NOMO-1 treated with dmso at 0.1 percent for 144 hours (cell line): ENCODE measurements at regions not wholly inside any gene's neighbourhood (a gene's known extent, or its start where the extent isn't known, plus 50 kb on each side); places are given as distances from the start of the nearest gene placed in this dataset.
"Not testable (repeated sequence)": the region's sequence is repeated elsewhere in the genome, so short reads cannot be mapped to it uniquely, and the experiment has no call there.

Experiments used
- DNase-seq: peaks from one replicate; lab custom pipeline; 2025; ENCODE audit not compliant: unreplicated experiment; lab: John Stamatoyannopoulos, UW

- DNase-seq = no peak
Measured at GRCh38 chr7:87007038-87007437, 52.4 kb downstream of the ELAPOR2 start.

DNA sequence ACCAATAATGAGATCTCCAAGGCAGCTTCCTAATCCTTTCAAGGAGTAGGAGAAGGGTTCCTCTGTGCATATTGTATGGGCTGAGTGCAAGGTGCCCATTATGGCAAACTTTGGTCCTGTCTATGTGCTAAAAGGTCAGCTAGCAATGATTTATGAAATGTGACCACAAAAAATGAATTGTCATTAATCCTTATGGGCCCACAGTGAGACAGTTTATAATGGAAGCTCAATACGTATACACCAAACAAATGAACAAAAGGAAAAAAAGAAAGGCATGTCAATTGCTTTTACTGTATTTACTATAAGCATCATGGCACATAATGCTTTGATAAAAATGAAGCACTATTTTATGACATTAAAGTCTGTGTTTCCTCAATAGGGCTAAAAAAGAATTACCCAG is 54.5 kb downstream of the ELAPOR2 start:
- no peak for DNase-seq

DNA sequence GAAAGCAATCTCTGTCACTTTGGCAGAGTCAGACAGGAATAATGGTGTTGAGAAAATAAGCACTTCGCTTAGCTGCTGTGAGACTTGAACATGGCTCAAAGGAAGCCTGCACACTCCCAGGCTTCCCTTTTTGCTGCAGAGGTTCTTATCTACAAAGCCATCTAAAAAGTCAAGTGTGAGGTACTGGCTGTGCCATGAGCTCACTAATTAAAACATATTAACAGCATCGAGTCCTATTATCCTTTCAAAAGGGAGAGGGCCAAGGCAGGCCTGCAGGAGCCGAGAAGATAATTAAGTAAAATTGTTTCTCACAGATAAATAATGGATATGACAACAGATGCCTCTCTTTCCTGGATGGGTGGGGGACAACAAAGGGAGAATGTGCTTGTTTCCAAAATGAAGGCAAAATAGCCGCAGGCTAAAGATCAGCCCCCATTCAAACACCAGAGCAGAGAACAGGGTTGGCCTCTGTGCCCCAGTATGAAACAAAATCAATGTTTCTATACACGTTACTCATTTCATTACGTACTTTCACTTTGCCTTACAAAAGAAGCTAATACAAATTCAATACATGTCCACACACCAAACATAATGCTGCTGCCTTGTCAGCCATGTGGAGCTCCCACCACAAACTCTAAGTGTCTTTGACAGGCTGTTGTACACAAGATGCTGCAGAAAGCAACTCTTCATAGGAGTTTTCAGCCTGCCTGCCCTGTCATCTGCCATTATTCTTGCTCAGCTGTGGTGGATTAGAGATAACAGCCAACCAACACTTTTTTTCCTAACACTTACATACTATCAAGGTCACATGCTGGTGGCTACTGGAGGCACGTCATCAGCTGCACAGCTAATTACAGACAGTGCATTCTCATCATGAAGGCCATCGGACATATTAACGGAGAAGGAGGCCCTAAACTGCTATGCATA is 55.3 kb downstream of the ELAPOR2 start:
- DNase-seq = no peak

GRCh38 chr7:87001214-87001613 is 58.2 kb downstream of the ELAPOR2 start:
- DNase-seq = no peak

GRCh38 chr7:87000344-87000743 is 59.1 kb downstream of the ELAPOR2 start:
- DNase-seq = no peak

DNA sequence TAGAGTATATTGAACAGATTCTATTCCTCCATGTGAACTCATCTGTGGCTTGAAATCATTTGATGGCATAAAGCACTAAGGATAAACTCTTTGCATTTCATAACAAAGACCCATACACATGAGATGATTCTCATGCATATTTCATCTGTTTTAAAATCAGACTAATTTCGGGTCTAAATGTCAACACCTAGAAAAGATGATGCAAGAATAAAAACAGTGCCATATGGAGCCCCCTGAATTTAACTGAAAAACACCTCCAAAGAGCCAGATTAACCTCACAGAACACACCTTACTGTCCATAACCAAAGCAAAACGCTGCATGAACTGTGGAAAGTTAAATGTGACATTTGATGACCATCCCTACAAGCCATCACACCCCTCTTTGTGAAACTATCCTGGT is 59.7 kb downstream of the ELAPOR2 start:
- DNase-seq = no peak

GRCh38 chr7:86995814-86996213 is 63.6 kb downstream of the ELAPOR2 start:
- no peak for DNase-seq

DNA sequence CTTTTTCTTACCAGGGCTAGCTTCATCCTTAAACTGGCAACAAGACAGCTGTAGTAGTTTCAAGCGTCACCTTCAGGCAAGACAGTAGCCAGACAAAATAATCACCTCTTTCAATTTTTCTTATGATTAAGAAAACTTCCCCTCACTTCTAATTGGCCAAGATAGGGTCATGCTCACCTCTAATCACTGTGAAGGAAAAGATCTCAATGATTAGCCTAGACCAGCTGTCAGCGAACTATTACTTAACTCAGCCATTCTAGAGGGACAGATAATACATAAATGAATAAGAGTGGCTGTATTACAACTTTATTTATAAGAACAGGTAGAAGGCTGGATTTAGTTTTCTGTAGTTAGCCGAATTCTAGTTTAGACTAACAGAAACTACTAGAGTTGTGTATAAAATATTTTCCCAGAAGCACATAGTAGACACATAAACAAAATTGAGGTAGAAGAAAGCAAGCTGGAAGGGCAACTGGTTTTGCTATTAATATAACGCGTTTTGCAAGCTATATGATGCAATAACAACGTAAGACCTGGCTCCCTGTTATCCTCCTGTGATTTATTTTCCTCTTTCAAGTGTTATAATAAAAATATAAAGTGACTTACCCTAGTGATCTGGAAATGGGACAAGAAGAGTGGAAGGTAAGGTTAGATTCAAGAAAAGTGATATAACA is 64.3 kb downstream of the ELAPOR2 start:
- no peak for DNase-seq

DNA sequence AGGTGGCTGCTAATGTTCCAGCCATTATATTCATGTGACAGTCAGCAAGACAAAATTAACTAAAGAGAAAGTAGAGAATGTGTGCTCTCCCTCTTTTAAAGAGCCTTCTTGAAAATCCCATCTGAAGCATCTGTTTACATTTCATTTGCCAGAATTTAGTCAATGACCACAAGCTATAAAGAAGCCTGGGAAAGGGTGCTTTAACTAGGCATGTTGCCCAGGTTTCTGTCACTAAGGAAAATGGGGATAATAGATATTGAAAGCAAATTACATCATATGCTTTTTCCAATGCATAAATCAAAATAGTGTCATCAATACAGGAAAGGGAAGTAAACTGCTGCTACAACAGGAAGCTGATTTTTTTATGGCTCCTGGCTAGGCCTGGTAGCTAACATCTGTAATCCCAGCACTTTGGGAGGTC is 67.7 kb downstream of the ELAPOR2 start:
- DNase-seq = no peak

- no peak for DNase-seq
Measured at GRCh38 chr7:86991093-86991769, 68.2 kb downstream of the ELAPOR2 start.

- no peak for DNase-seq
Measured at GRCh38 chr7:86989407-86989806, 70.0 kb downstream of the ELAPOR2 start.

DNA sequence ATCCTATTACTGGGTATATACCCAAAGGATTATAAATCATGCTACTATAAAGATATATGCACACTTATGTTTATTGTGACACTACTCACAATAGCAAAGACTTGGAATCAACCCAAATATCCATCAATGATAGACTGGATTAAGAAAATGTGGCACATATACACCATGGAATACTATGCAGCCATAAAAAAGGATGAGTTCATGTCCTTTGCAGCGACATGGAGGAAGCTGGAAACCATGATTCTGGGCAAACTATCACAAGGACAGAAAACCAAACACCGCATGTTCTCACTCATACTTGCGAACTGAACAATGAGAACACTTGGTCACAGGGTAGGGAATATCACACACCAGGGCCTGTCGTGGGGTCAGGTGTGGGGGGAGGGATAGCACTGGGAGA is 71.6 kb downstream of the ELAPOR2 start:
- not testable (repeated sequence) for DNase-seq

GRCh38 chr7:86987358-86987757 is 72.1 kb downstream of the ELAPOR2 start:
- DNase-seq = not testable (repeated sequence)

DNA sequence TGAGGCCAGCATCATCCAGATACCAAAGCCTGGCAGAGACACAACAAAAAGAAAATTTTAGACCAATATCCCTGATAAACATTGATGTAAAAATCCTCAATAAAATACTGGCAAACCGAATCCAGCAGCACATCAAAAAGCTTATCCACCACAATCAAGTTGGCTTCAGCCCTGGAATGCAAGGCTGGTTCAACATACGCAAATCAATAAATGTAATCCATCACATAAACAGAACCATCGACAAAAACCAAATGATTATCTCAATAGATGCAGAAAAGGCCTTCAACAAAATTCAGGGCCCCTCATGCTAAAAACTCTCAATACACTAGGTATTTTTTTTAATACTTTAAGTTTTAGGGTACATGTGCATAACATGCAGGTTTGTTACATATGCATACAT is 74.1 kb downstream of the ELAPOR2 start:
- not testable (repeated sequence) for DNase-seq

GRCh38 chr7:86983654-86984053 is 75.8 kb downstream of the ELAPOR2 start:
- DNase-seq = not testable (repeated sequence)

DNA sequence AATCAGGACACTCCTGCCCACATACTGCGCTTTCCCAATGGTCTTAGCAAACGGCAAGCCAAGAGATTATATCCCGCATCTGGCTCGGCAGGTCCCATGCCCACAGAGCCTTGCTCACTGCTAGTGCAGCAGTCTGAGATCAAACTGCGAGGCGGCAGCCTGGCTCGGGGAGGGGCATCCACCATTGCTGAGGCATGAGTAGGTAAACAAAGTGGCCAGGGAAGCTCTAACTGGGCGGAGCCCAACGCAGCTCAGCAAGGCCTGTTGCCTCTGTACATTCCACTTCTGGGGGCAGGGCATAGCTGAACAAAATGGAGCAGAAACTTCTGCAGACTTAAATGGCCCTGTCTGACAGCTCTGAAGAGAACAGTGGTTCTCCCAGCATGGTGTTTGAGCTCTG is 77.5 kb downstream of the ELAPOR2 start:
- not testable (repeated sequence) for DNase-seq

DNA sequence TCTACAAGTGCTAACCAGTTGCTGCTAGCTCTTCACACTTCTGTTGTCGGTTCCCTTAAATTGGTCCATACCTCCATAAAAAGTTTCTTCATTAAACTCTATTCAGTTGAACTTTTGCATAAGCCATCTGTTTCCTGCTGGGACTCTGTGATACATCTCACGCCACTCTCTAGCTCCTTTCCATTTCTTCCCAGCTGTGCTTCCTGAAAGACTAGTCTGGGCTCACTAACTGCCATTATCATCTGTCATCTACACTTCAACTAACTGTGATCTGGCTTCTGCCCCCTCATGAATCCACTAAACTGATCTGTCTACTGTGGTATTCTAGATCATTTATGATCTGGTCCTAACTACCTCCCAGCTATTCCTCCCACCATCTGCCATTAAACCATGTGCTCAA is 78.3 kb downstream of the ELAPOR2 start:
- DNase-seq = no peak

- no peak for DNase-seq
Measured at GRCh38 chr7:86980223-86980622, 79.2 kb downstream of the ELAPOR2 start.

DNA sequence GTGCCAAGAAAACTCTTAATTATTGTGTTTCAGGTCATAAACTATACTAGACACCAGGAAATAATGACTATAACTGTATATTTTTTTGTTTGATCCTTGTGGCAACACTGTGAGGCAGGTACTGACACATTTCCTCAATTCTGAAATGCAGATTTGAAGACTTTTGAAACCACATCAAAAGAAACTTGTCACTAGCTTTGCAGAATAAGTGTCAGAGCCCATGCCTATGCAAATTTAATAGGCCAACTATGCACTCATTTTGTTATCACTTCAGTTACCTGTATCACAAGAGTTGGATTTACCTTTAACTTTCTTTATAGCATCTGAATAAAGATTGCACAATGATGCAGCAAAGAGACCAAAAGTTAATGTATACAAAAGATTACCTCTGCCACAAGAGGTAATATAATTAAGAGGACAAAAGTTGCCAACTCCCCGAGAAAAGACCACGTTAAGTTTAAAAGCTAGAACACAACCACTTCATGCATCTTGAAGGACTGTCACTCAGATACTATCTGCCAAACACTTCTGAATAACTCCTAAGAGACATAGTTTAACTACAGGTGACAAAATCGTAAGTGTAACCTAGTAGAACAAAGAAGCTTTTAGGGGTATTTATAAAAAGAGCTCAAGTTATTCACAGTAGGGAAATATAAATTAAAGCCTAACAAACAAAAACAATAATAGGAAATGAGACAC is 80.5 kb downstream of the ELAPOR2 start:
- DNase-seq = no peak

GRCh38 chr7:86976958-86977357 is 82.5 kb downstream of the ELAPOR2 start:
- DNase-seq = no peak

DNA sequence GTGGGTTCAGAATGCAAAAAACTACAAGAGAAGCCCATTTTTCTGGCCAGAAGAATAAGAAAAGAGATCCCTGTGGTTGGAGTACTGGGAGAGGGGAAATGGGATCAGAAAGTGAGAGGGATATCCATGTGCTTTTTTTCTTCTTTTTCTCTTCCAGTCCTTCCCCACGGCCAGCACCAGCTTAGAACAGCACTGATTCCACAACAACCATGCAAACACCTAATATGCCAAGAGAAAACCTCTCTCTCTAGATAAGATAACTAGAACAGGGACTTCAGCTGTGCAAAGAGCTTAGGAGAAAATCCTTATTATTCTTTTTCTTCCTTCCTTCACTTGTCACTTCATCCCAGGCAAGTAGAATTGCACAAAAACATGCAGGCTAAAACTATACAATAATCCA is 83.5 kb downstream of the ELAPOR2 start:
- no peak for DNase-seq
